ENCODE measurements at regions not wholly inside any gene's neighbourhood (a gene's known extent, or its start where the extent isn't known, plus 50 kb on each side); places are given as distances from the start of the nearest gene placed in this dataset.

DNA sequence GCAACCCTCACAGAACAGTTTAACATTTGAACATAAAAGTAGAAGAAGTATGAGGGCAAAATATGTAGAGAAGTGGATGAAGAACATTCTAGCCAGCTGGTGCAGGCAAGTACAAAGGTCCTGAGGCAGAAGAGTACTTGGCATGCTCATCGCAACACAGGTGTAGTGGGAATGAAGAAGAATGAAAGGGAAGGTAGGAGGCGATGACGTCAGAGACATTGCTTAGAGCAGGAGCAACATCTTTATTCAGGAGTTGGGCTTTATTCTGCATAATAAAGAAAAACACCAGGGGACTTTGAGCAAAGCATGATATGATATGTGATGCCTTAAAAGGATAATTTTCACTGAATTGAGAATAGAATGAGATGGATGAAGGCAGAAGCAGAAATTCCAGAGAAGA lies 570.6 kb upstream of the CDH9 start:
- no peak for ATAC-seq
- TF ChIP-seq, protein P1, sequence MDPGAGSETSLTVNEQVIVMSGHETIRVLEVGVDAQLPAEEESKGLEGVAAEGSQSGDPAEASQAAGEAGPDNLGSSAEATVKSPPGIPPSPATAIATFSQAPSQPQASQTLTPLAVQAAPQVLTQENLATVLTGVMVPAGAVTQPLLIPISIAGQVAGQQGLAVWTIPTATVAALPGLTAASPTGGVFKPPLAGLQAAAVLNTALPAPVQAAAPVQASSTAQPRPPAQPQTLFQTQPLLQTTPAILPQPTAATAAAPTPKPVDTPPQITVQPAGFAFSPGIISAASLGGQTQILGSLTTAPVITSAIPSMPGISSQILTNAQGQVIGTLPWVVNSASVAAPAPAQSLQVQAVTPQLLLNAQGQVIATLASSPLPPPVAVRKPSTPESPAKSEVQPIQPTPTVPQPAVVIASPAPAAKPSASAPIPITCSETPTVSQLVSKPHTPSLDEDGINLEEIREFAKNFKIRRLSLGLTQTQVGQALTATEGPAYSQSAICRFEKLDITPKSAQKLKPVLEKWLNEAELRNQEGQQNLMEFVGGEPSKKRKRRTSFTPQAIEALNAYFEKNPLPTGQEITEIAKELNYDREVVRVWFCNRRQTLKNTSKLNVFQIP (CRISPR knock-in tag; IDR thresholded peaks at IDR 0.05; ENCODE audit: borderline replicate concordance, low read depth) = no peak
- TF ChIP-seq TCF4 (CRISPR knock-in tag; IDR thresholded peaks at IDR 0.05; ENCODE audit: borderline replicate concordance) (no peak), ARNTL (CRISPR knock-in tag; IDR thresholded peaks at IDR 0.05; ENCODE audit: borderline replicate concordance, low read depth) (no peak), ZNF8 (CRISPR knock-in tag; IDR thresholded peaks at IDR 0.05) (no peak), ZNF70 (CRISPR knock-in tag; IDR thresholded peaks at IDR 0.05) (no peak), PPARA (CRISPR knock-in tag; IDR thresholded peaks at IDR 0.05; ENCODE audit: borderline replicate concordance) (no peak), ESRRG (CRISPR knock-in tag; IDR thresholded peaks at IDR 0.05) (no peak), OSR1 (CRISPR knock-in tag; IDR thresholded peaks at IDR 0.05) (no peak), ZFP30 (CRISPR knock-in tag; IDR thresholded peaks at IDR 0.05) (no peak), RARB (CRISPR knock-in tag; IDR thresholded peaks at IDR 0.05) (no peak), BACH2 (CRISPR knock-in tag; IDR thresholded peaks at IDR 0.05; ENCODE audit: borderline replicate concordance) (no peak), ISL1 (CRISPR knock-in tag; IDR thresholded peaks at IDR 0.05) (no peak), GLIS3 (CRISPR knock-in tag; IDR thresholded peaks at IDR 0.05) (no peak)
- TF ChIP-seq, protein P2, sequence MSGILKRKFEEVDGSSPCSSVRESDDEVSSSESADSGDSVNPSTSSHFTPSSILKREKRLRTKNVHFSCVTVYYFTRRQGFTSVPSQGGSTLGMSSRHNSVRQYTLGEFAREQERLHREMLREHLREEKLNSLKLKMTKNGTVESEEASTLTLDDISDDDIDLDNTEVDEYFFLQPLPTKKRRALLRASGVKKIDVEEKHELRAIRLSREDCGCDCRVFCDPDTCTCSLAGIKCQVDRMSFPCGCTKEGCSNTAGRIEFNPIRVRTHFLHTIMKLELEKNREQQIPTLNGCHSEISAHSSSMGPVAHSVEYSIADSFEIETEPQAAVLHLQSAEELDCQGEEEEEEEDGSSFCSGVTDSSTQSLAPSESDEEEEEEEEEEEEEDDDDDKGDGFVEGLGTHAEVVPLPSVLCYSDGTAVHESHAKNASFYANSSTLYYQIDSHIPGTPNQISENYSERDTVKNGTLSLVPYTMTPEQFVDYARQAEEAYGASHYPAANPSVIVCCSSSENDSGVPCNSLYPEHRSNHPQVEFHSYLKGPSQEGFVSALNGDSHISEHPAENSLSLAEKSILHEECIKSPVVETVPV (CRISPR knock-in tag; IDR thresholded peaks at IDR 0.05) = no peak
- TF ChIP-seq, protein P3, sequence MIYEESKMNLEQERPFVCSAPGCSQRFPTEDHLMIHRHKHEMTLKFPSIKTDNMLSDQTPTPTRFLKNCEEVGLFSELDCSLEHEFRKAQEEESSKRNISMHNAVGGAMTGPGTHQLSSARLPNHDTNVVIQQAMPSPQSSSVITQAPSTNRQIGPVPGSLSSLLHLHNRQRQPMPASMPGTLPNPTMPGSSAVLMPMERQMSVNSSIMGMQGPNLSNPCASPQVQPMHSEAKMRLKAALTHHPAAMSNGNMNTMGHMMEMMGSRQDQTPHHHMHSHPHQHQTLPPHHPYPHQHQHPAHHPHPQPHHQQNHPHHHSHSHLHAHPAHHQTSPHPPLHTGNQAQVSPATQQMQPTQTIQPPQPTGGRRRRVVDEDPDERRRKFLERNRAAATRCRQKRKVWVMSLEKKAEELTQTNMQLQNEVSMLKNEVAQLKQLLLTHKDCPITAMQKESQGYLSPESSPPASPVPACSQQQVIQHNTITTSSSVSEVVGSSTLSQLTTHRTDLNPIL (CRISPR knock-in tag; IDR thresholded peaks at IDR 0.05; ENCODE audit: low read depth) = no peak
- TF ChIP-seq, protein P4, sequence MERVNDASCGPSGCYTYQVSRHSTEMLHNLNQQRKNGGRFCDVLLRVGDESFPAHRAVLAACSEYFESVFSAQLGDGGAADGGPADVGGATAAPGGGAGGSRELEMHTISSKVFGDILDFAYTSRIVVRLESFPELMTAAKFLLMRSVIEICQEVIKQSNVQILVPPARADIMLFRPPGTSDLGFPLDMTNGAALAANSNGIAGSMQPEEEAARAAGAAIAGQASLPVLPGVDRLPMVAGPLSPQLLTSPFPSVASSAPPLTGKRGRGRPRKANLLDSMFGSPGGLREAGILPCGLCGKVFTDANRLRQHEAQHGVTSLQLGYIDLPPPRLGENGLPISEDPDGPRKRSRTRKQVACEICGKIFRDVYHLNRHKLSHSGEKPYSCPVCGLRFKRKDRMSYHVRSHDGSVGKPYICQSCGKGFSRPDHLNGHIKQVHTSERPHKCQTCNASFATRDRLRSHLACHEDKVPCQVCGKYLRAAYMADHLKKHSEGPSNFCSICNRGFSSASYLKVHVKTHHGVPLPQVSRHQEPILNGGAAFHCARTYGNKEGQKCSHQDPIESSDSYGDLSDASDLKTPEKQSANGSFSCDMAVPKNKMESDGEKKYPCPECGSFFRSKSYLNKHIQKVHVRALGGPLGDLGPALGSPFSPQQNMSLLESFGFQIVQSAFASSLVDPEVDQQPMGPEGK (CRISPR knock-in tag; IDR thresholded peaks at IDR 0.05; ENCODE audit: borderline replicate concordance) = no peak
- TF ChIP-seq, protein P5, sequence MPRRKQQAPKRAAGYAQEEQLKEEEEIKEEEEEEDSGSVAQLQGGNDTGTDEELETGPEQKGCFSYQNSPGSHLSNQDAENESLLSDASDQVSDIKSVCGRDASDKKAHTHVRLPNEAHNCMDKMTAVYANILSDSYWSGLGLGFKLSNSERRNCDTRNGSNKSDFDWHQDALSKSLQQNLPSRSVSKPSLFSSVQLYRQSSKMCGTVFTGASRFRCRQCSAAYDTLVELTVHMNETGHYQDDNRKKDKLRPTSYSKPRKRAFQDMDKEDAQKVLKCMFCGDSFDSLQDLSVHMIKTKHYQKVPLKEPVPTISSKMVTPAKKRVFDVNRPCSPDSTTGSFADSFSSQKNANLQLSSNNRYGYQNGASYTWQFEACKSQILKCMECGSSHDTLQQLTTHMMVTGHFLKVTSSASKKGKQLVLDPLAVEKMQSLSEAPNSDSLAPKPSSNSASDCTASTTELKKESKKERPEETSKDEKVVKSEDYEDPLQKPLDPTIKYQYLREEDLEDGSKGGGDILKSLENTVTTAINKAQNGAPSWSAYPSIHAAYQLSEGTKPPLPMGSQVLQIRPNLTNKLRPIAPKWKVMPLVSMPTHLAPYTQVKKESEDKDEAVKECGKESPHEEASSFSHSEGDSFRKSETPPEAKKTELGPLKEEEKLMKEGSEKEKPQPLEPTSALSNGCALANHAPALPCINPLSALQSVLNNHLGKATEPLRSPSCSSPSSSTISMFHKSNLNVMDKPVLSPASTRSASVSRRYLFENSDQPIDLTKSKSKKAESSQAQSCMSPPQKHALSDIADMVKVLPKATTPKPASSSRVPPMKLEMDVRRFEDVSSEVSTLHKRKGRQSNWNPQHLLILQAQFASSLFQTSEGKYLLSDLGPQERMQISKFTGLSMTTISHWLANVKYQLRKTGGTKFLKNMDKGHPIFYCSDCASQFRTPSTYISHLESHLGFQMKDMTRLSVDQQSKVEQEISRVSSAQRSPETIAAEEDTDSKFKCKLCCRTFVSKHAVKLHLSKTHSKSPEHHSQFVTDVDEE (CRISPR knock-in tag; IDR thresholded peaks at IDR 0.05) = no peak

DNA sequence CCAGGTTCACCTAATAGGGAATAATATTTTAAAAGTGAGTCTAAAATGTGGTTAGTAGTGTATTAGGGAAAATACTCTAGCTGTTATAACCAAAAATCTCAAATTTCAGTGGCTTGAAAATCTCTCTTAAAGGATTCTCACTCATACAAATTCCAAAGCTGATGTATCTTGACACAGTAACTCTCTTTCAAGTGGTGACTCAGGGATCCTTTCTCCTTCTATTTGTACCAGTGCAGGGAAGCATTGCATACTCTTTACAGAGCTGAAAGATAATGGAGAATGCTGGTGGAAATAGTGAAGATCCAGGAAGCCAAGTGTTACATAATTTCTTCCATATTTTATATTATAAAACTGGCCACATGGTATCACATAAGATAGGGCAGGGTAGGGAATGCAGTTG lies 560.2 kb upstream of the CDH9 start:
- ATAC-seq = no peak
- TF ChIP-seq SNAI2 (CRISPR knock-in tag; IDR thresholded peaks at IDR 0.05) = no peak
- no peak for TF ChIP-seq RARB (CRISPR knock-in tag; IDR thresholded peaks at IDR 0.05)
- TF ChIP-seq ZNF8 (CRISPR knock-in tag; IDR thresholded peaks at IDR 0.05) = no peak

DNA sequence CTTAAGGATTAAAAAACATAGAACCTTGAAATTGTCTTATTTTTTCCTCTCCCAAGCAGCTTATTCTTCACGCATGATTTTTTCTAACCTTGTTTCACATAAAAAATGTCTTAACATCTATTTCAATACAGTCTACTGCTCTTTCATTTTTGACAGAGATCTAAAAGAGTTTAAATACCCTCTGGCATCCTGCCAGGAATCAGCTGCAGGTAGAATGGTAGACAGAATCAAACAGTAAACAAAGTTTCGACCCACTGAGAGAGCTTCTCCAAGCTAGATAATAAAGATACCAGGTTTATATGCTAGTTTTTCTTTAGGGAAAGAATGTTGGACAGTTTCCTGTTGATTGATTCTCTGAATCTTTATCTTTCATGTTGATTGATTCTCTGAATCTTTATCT lies 555.8 kb upstream of the CDH9 start:
- no peak for ATAC-seq
- TF ChIP-seq ZFP3 (CRISPR knock-in tag; IDR thresholded peaks at IDR 0.05) = no peak
- TF ChIP-seq TOX (CRISPR knock-in tag; IDR thresholded peaks at IDR 0.05; ENCODE audit: borderline replicate concordance) = no peak
- TF ChIP-seq TCF4 (CRISPR knock-in tag; IDR thresholded peaks at IDR 0.05; ENCODE audit: borderline replicate concordance) = no peak
- TF ChIP-seq ISL1 (CRISPR knock-in tag; IDR thresholded peaks at IDR 0.05) = no peak
- TF ChIP-seq, protein P3 (CRISPR knock-in tag; IDR thresholded peaks at IDR 0.05; ENCODE audit: low read depth) = no peak
- no peak for TF ChIP-seq GLIS3 (CRISPR knock-in tag; IDR thresholded peaks at IDR 0.05)
- no peak for TF ChIP-seq PPARA (CRISPR knock-in tag; IDR thresholded peaks at IDR 0.05; ENCODE audit: borderline replicate concordance)
- no peak for TF ChIP-seq ZNF565 (CRISPR knock-in tag; conservative IDR thresholded peaks at IDR 0.05; ENCODE audit: low read depth)
- TF ChIP-seq ARNTL (CRISPR knock-in tag; IDR thresholded peaks at IDR 0.05; ENCODE audit: borderline replicate concordance, low read depth) = no peak
- TF ChIP-seq, protein P2 (CRISPR knock-in tag; IDR thresholded peaks at IDR 0.05) = no peak
- no peak for TF ChIP-seq BACH2 (CRISPR knock-in tag; IDR thresholded peaks at IDR 0.05; ENCODE audit: borderline replicate concordance)
- TF ChIP-seq, protein P5 (CRISPR knock-in tag; IDR thresholded peaks at IDR 0.05) = no peak
- TF ChIP-seq ZNF70 (CRISPR knock-in tag; IDR thresholded peaks at IDR 0.05) = no peak
- no peak for TF ChIP-seq ZC3H10 (CRISPR knock-in tag; IDR thresholded peaks at IDR 0.05)
- TF ChIP-seq ESRRG (CRISPR knock-in tag; IDR thresholded peaks at IDR 0.05) = no peak
- TF ChIP-seq ZFP30 (CRISPR knock-in tag; IDR thresholded peaks at IDR 0.05) = no peak
- TF ChIP-seq SNAI2 (CRISPR knock-in tag; IDR thresholded peaks at IDR 0.05) = no peak

All from SK-N-SH treated with all-trans-retinoic acid at 6 μM for 48 hours (cell line).